ENCODE measurements at regions not wholly inside any gene's neighbourhood (a gene's known extent, or its start where the extent isn't known, plus 50 kb on each side); places are given as distances from the start of the nearest gene placed in this dataset.
"Not testable (repeated sequence)": the region's sequence is repeated elsewhere in the genome, so short reads cannot be mapped to it uniquely, and the experiment has no call there.

DNA sequence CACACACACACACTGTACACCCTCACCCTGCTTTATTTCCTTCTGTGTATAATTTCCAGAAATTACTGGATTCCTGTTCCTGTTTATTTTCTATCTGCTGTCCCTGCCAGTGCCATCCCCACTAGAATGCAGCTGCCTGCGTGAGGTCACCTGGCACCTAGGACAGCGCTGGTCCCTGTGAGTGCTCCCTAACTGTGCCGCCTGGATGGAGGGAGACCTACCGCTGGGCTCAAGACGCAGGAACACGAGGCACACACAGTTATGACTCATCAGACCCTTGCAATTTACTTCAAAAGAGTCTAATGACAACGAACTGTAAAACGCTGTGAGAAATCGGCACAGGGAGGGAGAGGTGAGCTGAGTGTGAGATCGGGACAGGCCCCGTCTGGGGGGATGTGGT lies 102.1 kb upstream of the RUFY1 start:
- TF ChIP-seq CTCF (conservative IDR thresholded peaks at IDR 0.05; ENCODE audit: low read length); EZH2phosphoT487 (IDR thresholded peaks at IDR 0.05; ENCODE audit: borderline replicate concordance): not testable (repeated sequence)
